Astrocyte (in vitro differentiated cells and primary cell): ENCODE measurements at regions not wholly inside any gene's neighbourhood (a gene's known extent, or its start where the extent isn't known, plus 50 kb on each side); places are given as distances from the start of the nearest gene placed in this dataset.

Experiments used
- DNase-seq: peaks from one replicate; pipeline ENCODE4 v3.0.0-alpha.2; 2010; ENCODE audit warnings: low read depth
- FAIRE-seq: peaks from 2 replicates; lab custom pipeline; 2011; peaks lifted over from hg19 to GRCh38; lab: Jason Lieb, UNC
- H2AFZ ChIP-seq: 2 replicates; pipeline ENCODE4 v1.6.0; 2012; ENCODE audit warnings: low read depth, low read length, inconsistent platforms
- H3K27ac ChIP-seq: 2 replicates; pipeline ENCODE4 v1.5.1; 2011; ENCODE audit warnings: low read depth, low read length, inconsistent platforms
- H3K27me3 ChIP-seq: 2 replicates; pipeline ENCODE4 v1.6.0; 2011; ENCODE audit warnings: low read length, inconsistent platforms; ENCODE audit not compliant: insufficient read depth
- H3K36me3 ChIP-seq: 2 replicates; pipeline ENCODE4 v1.5.1; 2011; ENCODE audit warnings: low read length, inconsistent platforms; ENCODE audit not compliant: insufficient read depth
- H3K4me1 ChIP-seq: 2 replicates; pipeline ENCODE4 v1.5.1; 2011; ENCODE audit warnings: low read length, inconsistent platforms; ENCODE audit not compliant: insufficient read depth
- H3K4me2 ChIP-seq: 2 replicates; pipeline ENCODE4 v1.6.0; 2012; ENCODE audit warnings: low read length, inconsistent platforms
- H3K4me3 ChIP-seq: 2 replicates; pipeline ENCODE4 v1.5.1; 2011; ENCODE audit warnings: low read depth, mild to moderate bottlenecking, low read length, inconsistent platforms; ENCODE audit not compliant: insufficient read depth
- H3K79me2 ChIP-seq: 2 replicates; pipeline ENCODE4 v1.6.0; 2012; ENCODE audit warnings: mild to moderate bottlenecking, low read length, inconsistent platforms; ENCODE audit not compliant: insufficient read depth
- H3K9ac ChIP-seq: 2 replicates; pipeline ENCODE4 v1.6.0; 2012; ENCODE audit warnings: mild to moderate bottlenecking, low read length, inconsistent platforms
- H3K9me3 ChIP-seq: 2 replicates; pipeline ENCODE4 v1.5.1; 2012; ENCODE audit warnings: low read depth, mild to moderate bottlenecking, low read length, inconsistent platforms; ENCODE audit not compliant: insufficient read depth
- H4K20me1 ChIP-seq: 2 replicates; pipeline ENCODE4 v1.6.0; 2012; ENCODE audit warnings: low read length, inconsistent platforms; ENCODE audit not compliant: insufficient read depth
- H3K27ac Mint-ChIP-seq: one replicate; pipeline ENCODE4 v1.8.0; 2021; ENCODE audit warnings: mild to moderate bottlenecking, mixed read lengths; ENCODE audit not compliant: unreplicated experiment
- H3K27me3 Mint-ChIP-seq: one replicate; pipeline ENCODE4 v1.8.0; 2021; ENCODE audit warnings: low read depth, mixed read lengths; ENCODE audit not compliant: unreplicated experiment
- H3K36me3 Mint-ChIP-seq: one replicate; pipeline ENCODE4 v1.8.0; 2021; ENCODE audit warnings: low read depth, mixed read lengths; ENCODE audit not compliant: unreplicated experiment
- H3K4me1 Mint-ChIP-seq: one replicate; pipeline ENCODE4 v1.8.0; 2021; ENCODE audit warnings: low read depth, mixed read lengths; ENCODE audit not compliant: unreplicated experiment
- H3K4me3 Mint-ChIP-seq: one replicate; pipeline ENCODE4 v1.8.0; 2021; ENCODE audit warnings: mild to moderate bottlenecking, moderate library complexity, mixed read lengths; ENCODE audit not compliant: unreplicated experiment
- H3K9me3 Mint-ChIP-seq: one replicate; pipeline ENCODE4 v1.8.0; 2021; ENCODE audit warnings: mild to moderate bottlenecking, mixed read lengths; ENCODE audit not compliant: unreplicated experiment
- CTCF ChIP-seq: IDR thresholded peaks from 2 replicates; pipeline ENCODE4 v1.5.1; 2011; ENCODE audit warnings: low read depth, mild to moderate bottlenecking, inconsistent platforms, low read length, moderate library complexity; ENCODE audit not compliant: insufficient read depth
- EZH2 ChIP-seq: IDR thresholded peaks from 2 replicates; pipeline ENCODE4 v1.6.1; 2012; ENCODE audit warnings: mild to moderate bottlenecking, low read length, inconsistent platforms; ENCODE audit not compliant: insufficient read depth

GRCh38 chr5:167582886-167583285 is 708.6 kb upstream of the WWC1 start:
- no peaks in the 10 kb centered on the region for H4K20me1 ChIP-seq
- H3K9me3 Mint-ChIP-seq: no peaks in the 10 kb centered on the region
- peaks cover 26% of the 10 kb centered on the region for H3K4me1 Mint-ChIP-seq
- no peak overlapping the region for H3K4me2 ChIP-seq
- H2AFZ ChIP-seq: no peak overlapping the region
- H3K4me1 ChIP-seq: no peaks in the 10 kb centered on the region
- no peak for TF ChIP-seq EZH2
- TF ChIP-seq CTCF: no peak
- FAIRE-seq: peak; percentile 72
- DNase-seq: peak; percentile 61
- no peak overlapping the region for H3K27ac Mint-ChIP-seq
- H3K9ac ChIP-seq: no peak overlapping the region
- no peak overlapping the region for H3K27ac ChIP-seq
- peaks cover under 1% of the 10 kb centered on the region for H3K36me3 Mint-ChIP-seq
- no peak overlapping the region for H3K4me3 ChIP-seq
- H3K79me2 ChIP-seq: peaks cover 15% of the 10 kb centered on the region
- H3K27me3 ChIP-seq: no peaks in the 10 kb centered on the region
- H3K27me3 Mint-ChIP-seq: no peaks in the 10 kb centered on the region
- no peaks in the 10 kb centered on the region for H3K9me3 ChIP-seq
- H3K36me3 ChIP-seq: no peaks in the 10 kb centered on the region
- H3K4me3 Mint-ChIP-seq: no peak overlapping the region

- no peak overlapping the region for H2AFZ ChIP-seq
- no peaks in the 10 kb centered on the region for H3K36me3 Mint-ChIP-seq
- no peak overlapping the region for H3K4me3 Mint-ChIP-seq
- no peaks in the 10 kb centered on the region for H3K4me1 ChIP-seq
- FAIRE-seq (no peak), DNase-seq (no peak)
- H3K9me3 Mint-ChIP-seq: no peaks in the 10 kb centered on the region
- H3K36me3 ChIP-seq: no peaks in the 10 kb centered on the region
- no peaks in the 10 kb centered on the region for H4K20me1 ChIP-seq
- no peaks in the 10 kb centered on the region for H3K27me3 Mint-ChIP-seq
- H3K4me2 ChIP-seq: no peak overlapping the region
- peaks cover 12% of the 10 kb centered on the region for H3K4me1 Mint-ChIP-seq
- no peak overlapping the region for H3K4me3 ChIP-seq
- no peak overlapping the region for H3K27ac ChIP-seq
- H3K9ac ChIP-seq: no peak overlapping the region
- H3K27ac Mint-ChIP-seq: no peak overlapping the region
- no peaks in the 10 kb centered on the region for H3K9me3 ChIP-seq
- no peaks in the 10 kb centered on the region for H3K27me3 ChIP-seq
- peaks cover 9% of the 10 kb centered on the region for H3K79me2 ChIP-seq
- TF ChIP-seq CTCF: no peak
- TF ChIP-seq EZH2: no peak
Measured at GRCh38 chr5:167585184-167585583, 706.3 kb upstream of the WWC1 start.

GRCh38 chr5:167587772-167588437 is 703.5 kb upstream of the WWC1 start:
- Histone ChIP-seq H3K79me2 (peaks cover 2% of the 10 kb centered on the region), H3K9me3 (no peaks in the 10 kb centered on the region), H3K4me3 (no peak overlapping the region), H4K20me1 (no peaks in the 10 kb centered on the region), H3K9ac (no peak overlapping the region), H3K36me3 (no peaks in the 10 kb centered on the region), H3K27me3 (no peaks in the 10 kb centered on the region), H2AFZ (no peak overlapping the region), H3K27ac (no peak overlapping the region), H3K4me1 (no peaks in the 10 kb centered on the region), H3K4me2 (no peak overlapping the region)
- H3K9me3 Mint-ChIP-seq: no peaks in the 10 kb centered on the region
- no peaks in the 10 kb centered on the region for H3K36me3 Mint-ChIP-seq
- no peak overlapping the region for H3K4me3 Mint-ChIP-seq
- FAIRE-seq (peak; percentile 52), DNase-seq (no peak)
- peaks cover 11% of the 10 kb centered on the region for H3K4me1 Mint-ChIP-seq
- no peaks in the 10 kb centered on the region for H3K27me3 Mint-ChIP-seq
- no peak overlapping the region for H3K27ac Mint-ChIP-seq
- peak; percentile 54 for TF ChIP-seq CTCF
- TF ChIP-seq EZH2: no peak
